ENCODE measurements at regions not wholly inside any gene's neighbourhood (a gene's known extent, or its start where the extent isn't known, plus 50 kb on each side); places are given as distances from the start of the nearest gene placed in this dataset.

DNA sequence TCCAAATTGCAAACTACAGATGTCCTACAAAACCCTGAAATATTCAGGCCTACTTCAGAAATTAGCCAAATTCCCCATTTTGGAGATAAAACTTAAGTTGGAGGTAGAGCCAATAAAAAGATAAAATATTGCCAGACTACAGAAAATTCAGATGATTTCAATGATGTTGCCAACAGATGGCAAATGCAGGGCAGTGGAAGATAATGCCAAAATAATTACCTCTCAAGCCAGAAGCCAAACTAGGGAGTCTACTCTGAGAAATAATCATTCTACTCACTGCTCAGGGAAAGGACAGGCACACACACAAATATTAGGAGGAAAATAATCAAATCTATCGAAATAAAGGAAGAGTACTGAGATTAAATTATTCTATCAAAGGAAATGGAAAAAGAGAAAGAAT, 347.5 kb upstream of the CCNG1 start:
- H3K4me2 ChIP-seq (ENCODE audit: insufficient read depth, low read length), result no peak overlapping the region
- H3K4me3 ChIP-seq (replicated peaks in 1 of 3; ENCODE audit: insufficient read depth in 1 of 3, low read depth in 1 of 3, low read length in 3 of 3), result no peak overlapping the region
- BruUV-seq (replicated peaks), result no TSS peak
- POLR2A ChIA-PET, result no interaction called here
- no peaks in the 10 kb centered on the region for H3K9me1 ChIP-seq (replicated peaks; ENCODE audit: control insufficient read depth, extremely low read depth, insufficient read depth, low read length)
- FAIRE-seq (no peak), DNase-seq (ENCODE audit: low read depth, low spot score) (no peak)
- no peaks in the 10 kb centered on the region for H3K79me2 ChIP-seq (ENCODE audit: control insufficient read depth, insufficient read depth, low read length)
- no peaks in the 10 kb centered on the region for H4K20me1 ChIP-seq (replicated peaks; ENCODE audit: control insufficient read depth, extremely low read depth, insufficient read depth, low read length)
- CTCF ChIA-PET, result no interaction called here
- TF ChIP-seq POLR2AphosphoS5 (IDR thresholded peaks at IDR 0.05; ENCODE audit: insufficient read depth, low read depth, low read length) (no peak), POLR2A (IDR thresholded peaks at IDR 0.05; ENCODE audit: low read depth, low read length) (no peak), MAX (IDR thresholded peaks at IDR 0.05; ENCODE audit: insufficient read depth, insufficient read length) (no peak), MYC (IDR thresholded peaks at IDR 0.05; ENCODE audit: low read depth, low read length) (no peak), JUN (IDR thresholded peaks at IDR 0.05; ENCODE audit: borderline replicate concordance, insufficient read depth, insufficient read length, low read depth) (no peak), EZH2 (IDR thresholded peaks at IDR 0.05; ENCODE audit: borderline replicate concordance, low read depth, low read length, severe bottlenecking) (no peak), FOS (IDR thresholded peaks at IDR 0.05; ENCODE audit: borderline replicate concordance, insufficient read depth, low read length) (no peak), GATA2 (IDR thresholded peaks at IDR 0.05; ENCODE audit: insufficient read depth, insufficient read length, low read depth, low read length) (no peak)
- TF ChIP-seq, protein P1, sequence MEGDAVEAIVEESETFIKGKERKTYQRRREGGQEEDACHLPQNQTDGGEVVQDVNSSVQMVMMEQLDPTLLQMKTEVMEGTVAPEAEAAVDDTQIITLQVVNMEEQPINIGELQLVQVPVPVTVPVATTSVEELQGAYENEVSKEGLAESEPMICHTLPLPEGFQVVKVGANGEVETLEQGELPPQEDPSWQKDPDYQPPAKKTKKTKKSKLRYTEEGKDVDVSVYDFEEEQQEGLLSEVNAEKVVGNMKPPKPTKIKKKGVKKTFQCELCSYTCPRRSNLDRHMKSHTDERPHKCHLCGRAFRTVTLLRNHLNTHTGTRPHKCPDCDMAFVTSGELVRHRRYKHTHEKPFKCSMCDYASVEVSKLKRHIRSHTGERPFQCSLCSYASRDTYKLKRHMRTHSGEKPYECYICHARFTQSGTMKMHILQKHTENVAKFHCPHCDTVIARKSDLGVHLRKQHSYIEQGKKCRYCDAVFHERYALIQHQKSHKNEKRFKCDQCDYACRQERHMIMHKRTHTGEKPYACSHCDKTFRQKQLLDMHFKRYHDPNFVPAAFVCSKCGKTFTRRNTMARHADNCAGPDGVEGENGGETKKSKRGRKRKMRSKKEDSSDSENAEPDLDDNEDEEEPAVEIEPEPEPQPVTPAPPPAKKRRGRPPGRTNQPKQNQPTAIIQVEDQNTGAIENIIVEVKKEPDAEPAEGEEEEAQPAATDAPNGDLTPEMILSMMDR (IDR thresholded peaks at IDR 0.05; ENCODE audit: extremely low read depth in 1 of 2, insufficient read depth in 1 of 2, low read depth in 1 of 2, low read length in 2 of 2), result no peak
- no peaks in the 10 kb centered on the region for H3K36me3 ChIP-seq (ENCODE audit: control insufficient read depth in 2 of 2, extremely low read depth in 1 of 2, insufficient read depth in 2 of 2, low read length in 2 of 2)
- H3K9ac ChIP-seq (replicated peaks; ENCODE audit: extremely low read depth, insufficient read depth, low read length), result no peak overlapping the region
- H3K27me3 ChIP-seq (ENCODE audit: control insufficient read depth in 2 of 2, insufficient read depth in 2 of 2, low read length in 2 of 2), result no peaks in the 10 kb centered on the region
- H2AFZ ChIP-seq (ENCODE audit: low read depth, low read length), result no peak overlapping the region
- no peak overlapping the region for H3K27ac ChIP-seq (ENCODE audit: insufficient read depth, low read depth, low read length)
- H3K9me3 ChIP-seq (replicated peaks; ENCODE audit: control insufficient read depth, insufficient read depth, low read length), result peaks cover 2% of the 10 kb centered on the region
- dilution Hi-C loops (cut with MboI; ENCODE audit: extremely low pct_ligation_motif_present, low sequenced_read_pairs), result no loop called here
- intact Hi-C loops (cut with micrococcal nuclease), result no loop called here
- no peaks in the 10 kb centered on the region for H3K4me1 ChIP-seq (ENCODE audit: control insufficient read depth, extremely low read depth, insufficient read depth, low read length)

All from endothelial cell of umbilical vein (primary cell).